PFSK-1 (cell line): ENCODE measurements at regions not wholly inside any gene's neighbourhood (a gene's known extent, or its start where the extent isn't known, plus 50 kb on each side); places are given as distances from the start of the nearest gene placed in this dataset.

Source experiments
- FOXP2 ChIP-seq: optimal IDR thresholded peaks from 2 replicates; pipeline ENCODE3; 2011; ENCODE audit warnings: borderline replicate concordance, control low read depth, inconsistent platforms; ENCODE audit not compliant: insufficient read depth; ENCODE audit errors: extremely low read length, extremely low read depth
- POLR2AphosphoS5 ChIP-seq: IDR thresholded peaks from 2 replicates; pipeline ENCODE4 v1.6.1; 2012; ENCODE audit warnings: low read depth, mild to moderate bottlenecking, control low read depth, low read length, moderate library complexity
- SIN3A ChIP-seq: IDR thresholded peaks from 2 replicates; pipeline ENCODE4 v1.6.1; 2012; ENCODE audit warnings: mild to moderate bottlenecking, low read length, moderate library complexity, borderline replicate concordance; ENCODE audit not compliant: insufficient read depth
- TAF1 ChIP-seq: IDR thresholded peaks from 2 replicates; pipeline ENCODE4 v1.6.1; 2012; ENCODE audit warnings: low read length, control low read depth, borderline replicate concordance; ENCODE audit not compliant: insufficient read depth
- TF ChIP-seq, protein P1 (sequence below), 2 experiments: IDR thresholded peaks; 2 replicates each; pipeline versions ENCODE4 v1.6.1 to v1.8.0; 2011 to 2012; ENCODE audit warnings: low read depth in 2 of 2, low read length in 2 of 2, control low read depth in 1 of 2, inconsistent platforms in 1 of 2, mild to moderate bottlenecking in 1 of 2, moderate library complexity in 1 of 2; ENCODE audit not compliant: insufficient read depth in 1 of 2

DNA sequence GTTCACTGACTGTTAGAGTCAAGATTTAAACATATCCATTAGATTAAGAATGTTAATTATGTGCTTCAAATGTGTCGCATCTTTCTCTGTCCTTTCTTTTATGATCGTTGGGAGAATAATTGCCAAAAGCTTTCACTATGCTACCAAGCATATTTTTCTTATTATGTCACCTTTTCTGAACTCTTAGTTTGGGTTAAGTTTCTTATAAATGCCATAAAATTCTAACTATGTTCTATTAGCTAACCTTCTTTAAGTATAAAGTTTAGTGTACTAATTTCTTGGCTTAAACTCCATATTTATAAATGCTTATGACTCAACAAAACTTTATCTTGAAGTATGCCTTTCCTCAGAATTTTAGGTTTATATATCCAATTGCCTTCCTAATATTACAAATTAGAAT, 1759.4 kb downstream of the PCDH9 start:
- TF ChIP-seq SIN3A (no peak), POLR2AphosphoS5 (no peak), TAF1 (no peak), FOXP2 (no peak)
- TF ChIP-seq, protein P1, sequence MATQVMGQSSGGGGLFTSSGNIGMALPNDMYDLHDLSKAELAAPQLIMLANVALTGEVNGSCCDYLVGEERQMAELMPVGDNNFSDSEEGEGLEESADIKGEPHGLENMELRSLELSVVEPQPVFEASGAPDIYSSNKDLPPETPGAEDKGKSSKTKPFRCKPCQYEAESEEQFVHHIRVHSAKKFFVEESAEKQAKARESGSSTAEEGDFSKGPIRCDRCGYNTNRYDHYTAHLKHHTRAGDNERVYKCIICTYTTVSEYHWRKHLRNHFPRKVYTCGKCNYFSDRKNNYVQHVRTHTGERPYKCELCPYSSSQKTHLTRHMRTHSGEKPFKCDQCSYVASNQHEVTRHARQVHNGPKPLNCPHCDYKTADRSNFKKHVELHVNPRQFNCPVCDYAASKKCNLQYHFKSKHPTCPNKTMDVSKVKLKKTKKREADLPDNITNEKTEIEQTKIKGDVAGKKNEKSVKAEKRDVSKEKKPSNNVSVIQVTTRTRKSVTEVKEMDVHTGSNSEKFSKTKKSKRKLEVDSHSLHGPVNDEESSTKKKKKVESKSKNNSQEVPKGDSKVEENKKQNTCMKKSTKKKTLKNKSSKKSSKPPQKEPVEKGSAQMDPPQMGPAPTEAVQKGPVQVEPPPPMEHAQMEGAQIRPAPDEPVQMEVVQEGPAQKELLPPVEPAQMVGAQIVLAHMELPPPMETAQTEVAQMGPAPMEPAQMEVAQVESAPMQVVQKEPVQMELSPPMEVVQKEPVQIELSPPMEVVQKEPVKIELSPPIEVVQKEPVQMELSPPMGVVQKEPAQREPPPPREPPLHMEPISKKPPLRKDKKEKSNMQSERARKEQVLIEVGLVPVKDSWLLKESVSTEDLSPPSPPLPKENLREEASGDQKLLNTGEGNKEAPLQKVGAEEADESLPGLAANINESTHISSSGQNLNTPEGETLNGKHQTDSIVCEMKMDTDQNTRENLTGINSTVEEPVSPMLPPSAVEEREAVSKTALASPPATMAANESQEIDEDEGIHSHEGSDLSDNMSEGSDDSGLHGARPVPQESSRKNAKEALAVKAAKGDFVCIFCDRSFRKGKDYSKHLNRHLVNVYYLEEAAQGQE (IDR thresholded peaks at IDR 0.05; ENCODE audit: insufficient read depth in 1 of 2, low read depth in 2 of 2, low read length in 2 of 2), result no peak
